Vagina (tissue), 2 donors: ENCODE measurements at regions not wholly inside any gene's neighbourhood (a gene's known extent, or its start where the extent isn't known, plus 50 kb on each side); places are given as distances from the start of the nearest gene placed in this dataset.
"Not testable (repeated sequence)": the region's sequence is repeated elsewhere in the genome, so short reads cannot be mapped to it uniquely, and the experiment has no call there.

ENCODE experiments used
- DNase-seq, 2 donors: peaks; one replicate each; pipeline ENCODE4 v3.0.0-alpha.2; 2017; ENCODE audit errors: extremely low spot score in 2 of 2
- H3K27ac ChIP-seq: fragments of 200-600 bp; sonication (generic); one replicate; pipeline ENCODE4 v1.5.1; 2019
- H3K27me3 ChIP-seq: fragments of 200-600 bp; sonication (generic); one replicate; pipeline ENCODE4 v1.5.1; 2019
- H3K36me3 ChIP-seq, 2 donors: fragments of 200-600 bp; sonication (generic); one replicate each; pipeline ENCODE4 v1.5.1; 2017 to 2019
- H3K4me1 ChIP-seq: fragments of 200-600 bp; sonication (generic); one replicate; pipeline ENCODE4 v1.5.1; 2019
- H3K4me3 ChIP-seq, 2 donors: fragments of 200-600 bp; sonication (generic); 1 replicate in 1 of 2; 2 replicates in 1 of 2; pipeline ENCODE4 v1.5.1; 2016 to 2019
- H3K9me3 ChIP-seq: fragments of 200-600 bp; sonication (generic); one replicate; pipeline ENCODE4 v1.5.1; 2019
- POLR2A ChIP-seq, 2 donors: fragments of 450-650 bp; IDR thresholded peaks; one replicate each; pipeline ENCODE4 v1.6.1; 2017; ENCODE audit warnings: antibody characterized with exemption in 2 of 2, mild to moderate bottlenecking in 2 of 2, moderate library complexity in 2 of 2
- POLR2AphosphoS5 ChIP-seq, 2 donors: sonication (generic); formaldehyde crosslinking; IDR thresholded peaks; one replicate each; pipeline ENCODE4 v1.9.0; 2017; ENCODE audit warnings: antibody characterized with exemption in 2 of 2, mild to moderate bottlenecking in 2 of 2, low read depth in 1 of 2; ENCODE audit not compliant: insufficient read depth in 1 of 2
- intact Hi-C: fragments of 100-400 bp; cut with DNase I; formaldehyde crosslinking; loops from one replicate; pipeline ENCODE4 v1.15.1; 2023
- TF ChIP-seq, protein P1 (sequence below), 3 experiments: fragments of 450-650 bp in 2 of 3; fragments of 200-600 bp in 1 of 3; sonication (generic) in 1 of 3; IDR thresholded peaks; one replicate each; pipeline ENCODE4 v1.5.1; 2017 to 2019; ENCODE audit warnings: antibody characterized with exemption in 3 of 3, mild to moderate bottlenecking in 2 of 3, moderate library complexity in 2 of 3

- no peak for TF ChIP-seq POLR2A (IDR thresholded peaks at IDR 0.05)
- TF ChIP-seq, protein P1, sequence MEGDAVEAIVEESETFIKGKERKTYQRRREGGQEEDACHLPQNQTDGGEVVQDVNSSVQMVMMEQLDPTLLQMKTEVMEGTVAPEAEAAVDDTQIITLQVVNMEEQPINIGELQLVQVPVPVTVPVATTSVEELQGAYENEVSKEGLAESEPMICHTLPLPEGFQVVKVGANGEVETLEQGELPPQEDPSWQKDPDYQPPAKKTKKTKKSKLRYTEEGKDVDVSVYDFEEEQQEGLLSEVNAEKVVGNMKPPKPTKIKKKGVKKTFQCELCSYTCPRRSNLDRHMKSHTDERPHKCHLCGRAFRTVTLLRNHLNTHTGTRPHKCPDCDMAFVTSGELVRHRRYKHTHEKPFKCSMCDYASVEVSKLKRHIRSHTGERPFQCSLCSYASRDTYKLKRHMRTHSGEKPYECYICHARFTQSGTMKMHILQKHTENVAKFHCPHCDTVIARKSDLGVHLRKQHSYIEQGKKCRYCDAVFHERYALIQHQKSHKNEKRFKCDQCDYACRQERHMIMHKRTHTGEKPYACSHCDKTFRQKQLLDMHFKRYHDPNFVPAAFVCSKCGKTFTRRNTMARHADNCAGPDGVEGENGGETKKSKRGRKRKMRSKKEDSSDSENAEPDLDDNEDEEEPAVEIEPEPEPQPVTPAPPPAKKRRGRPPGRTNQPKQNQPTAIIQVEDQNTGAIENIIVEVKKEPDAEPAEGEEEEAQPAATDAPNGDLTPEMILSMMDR (IDR thresholded peaks at IDR 0.05): no peak
- TF ChIP-seq POLR2AphosphoS5 (IDR thresholded peaks at IDR 0.05; ENCODE audit: insufficient read depth in 1 of 2, low read depth in 1 of 2): no peak
- Histone ChIP-seq H3K4me3 (no peak overlapping the region), H3K27ac (no peak overlapping the region), H3K9me3 (no peaks in the 10 kb centered on the region), H3K4me1 (no peaks in the 10 kb centered on the region), H3K36me3 (no peaks in the 10 kb centered on the region), H3K27me3 (no peaks in the 10 kb centered on the region)
- intact Hi-C loops: no loop called here
- no peak for DNase-seq
Measured at GRCh38 chr20:11173916-11174315, 500.1 kb upstream of the JAG1 start.

GRCh38 chr20:11174861-11175260, 501.1 kb upstream of the JAG1 start:
- H3K27me3 ChIP-seq: no peaks in the 10 kb centered on the region
- no peak for DNase-seq
- TF ChIP-seq POLR2AphosphoS5 (IDR thresholded peaks at IDR 0.05; ENCODE audit: insufficient read depth in 1 of 2, low read depth in 1 of 2) (no peak), POLR2A (IDR thresholded peaks at IDR 0.05) (no peak)
- TF ChIP-seq, protein P1 (IDR thresholded peaks at IDR 0.05): no peak
- no peak overlapping the region for H3K27ac ChIP-seq
- no peaks in the 10 kb centered on the region for H3K9me3 ChIP-seq
- intact Hi-C loops: no loop called here
- no peaks in the 10 kb centered on the region for H3K4me1 ChIP-seq
- no peak overlapping the region for H3K4me3 ChIP-seq
- no peaks in the 10 kb centered on the region for H3K36me3 ChIP-seq

GRCh38 chr20:11176431-11176830, 502.6 kb upstream of the JAG1 start:
- Histone ChIP-seq H3K9me3 (no peaks in the 10 kb centered on the region), H3K4me3 (no peak overlapping the region), H3K36me3 (no peaks in the 10 kb centered on the region), H3K27ac (no peak overlapping the region), H3K4me1 (no peaks in the 10 kb centered on the region), H3K27me3 (no peaks in the 10 kb centered on the region)
- TF ChIP-seq POLR2AphosphoS5 (IDR thresholded peaks at IDR 0.05; ENCODE audit: insufficient read depth in 1 of 2, low read depth in 1 of 2): no peak
- TF ChIP-seq, protein P1 (IDR thresholded peaks at IDR 0.05): no peak
- TF ChIP-seq POLR2A (IDR thresholded peaks at IDR 0.05): no peak
- intact Hi-C loops: no loop called here
- DNase-seq: no peak

DNA sequence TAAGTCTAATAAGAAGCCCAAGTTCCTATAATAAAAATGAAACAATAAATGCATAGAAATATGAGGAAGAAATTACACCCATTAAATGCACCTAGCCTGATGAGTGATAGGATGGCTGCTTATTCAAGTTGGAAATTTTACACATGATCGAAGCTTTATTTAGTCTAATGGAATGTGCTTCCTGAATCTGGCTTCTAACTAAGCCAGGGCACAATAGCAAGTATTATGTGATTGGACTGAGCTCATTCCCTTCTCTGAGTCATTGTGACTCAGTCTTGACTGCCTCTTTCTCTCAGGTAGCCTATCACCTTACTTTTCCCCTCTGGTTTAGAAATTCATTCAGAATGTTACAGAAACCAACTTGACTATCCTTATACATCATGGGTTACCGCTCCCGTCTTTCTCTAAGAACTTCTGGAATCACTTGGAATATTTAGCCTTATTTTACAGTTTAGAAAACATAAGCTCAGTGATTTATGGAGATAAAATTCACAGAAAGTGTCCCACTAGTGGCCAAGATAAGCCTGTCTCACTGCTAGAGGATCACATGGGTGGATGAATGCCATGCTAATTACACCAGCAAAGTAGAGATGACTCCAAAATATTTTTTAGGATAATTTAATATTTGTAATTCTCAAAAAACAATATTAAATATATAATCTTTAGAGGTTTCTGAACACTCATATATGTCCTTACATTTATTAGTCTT, 505.3 kb upstream of the JAG1 start:
- Histone ChIP-seq H3K36me3 (no peaks in the 10 kb centered on the region), H3K27me3 (no peaks in the 10 kb centered on the region), H3K9me3 (no peaks in the 10 kb centered on the region), H3K27ac (no peak overlapping the region), H3K4me3 (no peak overlapping the region), H3K4me1 (no peaks in the 10 kb centered on the region)
- intact Hi-C loops: no loop called here
- no peak for TF ChIP-seq POLR2A (IDR thresholded peaks at IDR 0.05)
- peak in 1 of 2 donors; percentile 73 for TF ChIP-seq POLR2AphosphoS5 (IDR thresholded peaks at IDR 0.05; ENCODE audit: insufficient read depth in 1 of 2, low read depth in 1 of 2)
- DNase-seq: no peak

DNA sequence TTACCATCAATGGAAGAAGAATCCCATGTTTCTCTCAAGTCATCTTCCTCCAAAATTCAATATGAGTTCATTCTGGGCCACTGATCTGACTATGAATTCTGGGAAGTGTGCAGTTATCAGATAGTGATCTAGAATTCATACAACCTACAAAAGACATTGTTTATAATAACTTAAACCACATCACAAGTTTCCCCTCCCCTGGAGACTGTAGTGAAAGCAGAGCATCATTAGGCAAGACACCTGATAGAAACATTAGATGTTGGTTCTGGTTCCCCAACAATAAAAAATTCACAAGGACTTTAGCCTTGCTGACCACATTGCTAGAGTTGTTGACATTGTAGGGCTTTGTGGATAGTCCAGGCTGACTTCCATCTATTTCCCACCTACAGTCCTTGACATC, 506.4 kb upstream of the JAG1 start:
- Histone ChIP-seq H3K36me3 (no peaks in the 10 kb centered on the region), H3K27me3 (no peaks in the 10 kb centered on the region), H3K4me3 (no peak overlapping the region), H3K9me3 (no peaks in the 10 kb centered on the region), H3K4me1 (no peaks in the 10 kb centered on the region), H3K27ac (no peak overlapping the region)
- no peak for TF ChIP-seq POLR2A (IDR thresholded peaks at IDR 0.05)
- DNase-seq: no peak
- intact Hi-C loops: no loop called here

DNA sequence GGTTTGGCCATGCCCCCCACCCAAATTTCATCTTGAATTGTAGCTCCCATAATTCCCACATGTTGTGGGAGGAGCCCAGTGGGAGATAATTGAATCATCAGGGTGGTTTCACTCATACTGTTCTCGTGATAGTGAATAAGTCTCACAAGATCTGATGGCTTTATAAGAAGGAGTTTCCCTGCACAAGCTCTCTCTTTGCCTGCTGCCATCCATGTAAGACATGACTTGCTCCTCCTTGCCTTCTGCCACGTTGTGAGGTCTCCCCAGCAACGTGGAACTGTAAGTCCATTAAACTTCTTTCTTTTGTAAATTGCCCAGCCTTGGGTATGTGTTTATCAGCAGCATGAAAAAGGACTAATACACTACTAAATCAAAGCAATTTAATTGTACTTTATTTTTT, 507.3 kb upstream of the JAG1 start:
- DNase-seq, H3K9me3 ChIP-seq, intact Hi-C loops, H3K4me3 ChIP-seq, H3K36me3 ChIP-seq, H3K27ac ChIP-seq, H3K27me3 ChIP-seq, H3K4me1 ChIP-seq: not testable (repeated sequence)
